NCI-H1417 (cell line): ENCODE measurements at regions not wholly inside any gene's neighbourhood (a gene's known extent, or its start where the extent isn't known, plus 50 kb on each side); places are given as distances from the start of the nearest gene placed in this dataset.
"Not testable (repeated sequence)": the region's sequence is repeated elsewhere in the genome, so short reads cannot be mapped to it uniquely, and the experiment has no call there.

Experiments
- DNase-seq, 3 experiments: peaks; one replicate each; lab custom pipeline; 2025; lab: John Stamatoyannopoulos, UW

GRCh38 chr1:101185421-101185820 lies 51.4 kb upstream of the S1PR1 start:
- no peak for DNase-seq

- no peak for DNase-seq
These were observed 53.5 kb upstream of the S1PR1 start for GRCh38 chr1:101183388-101183699.

GRCh38 chr1:101182627-101183387 lies 54.0 kb upstream of the S1PR1 start:
- DNase-seq, result no peak

GRCh38 chr1:101181930-101182329 lies 54.9 kb upstream of the S1PR1 start:
- DNase-seq, result no peak

- DNase-seq, result no peak
These were observed 57.9 kb upstream of the S1PR1 start for GRCh38 chr1:101178688-101179491.

GRCh38 chr1:101178341-101178687 lies 58.5 kb upstream of the S1PR1 start:
- no peak for DNase-seq

GRCh38 chr1:101175886-101176285 lies 60.9 kb upstream of the S1PR1 start:
- DNase-seq, result no peak

- no peak for DNase-seq
These were observed 61.4 kb upstream of the S1PR1 start for GRCh38 chr1:101175466-101175865.

GRCh38 chr1:101174722-101175121 lies 62.1 kb upstream of the S1PR1 start:
- DNase-seq, result no peak

- not testable (repeated sequence) for DNase-seq
These were observed 62.5 kb upstream of the S1PR1 start for GRCh38 chr1:101174298-101174697.

- DNase-seq, result no peak
These were observed 66.2 kb upstream of the S1PR1 start for GRCh38 chr1:101170506-101171050.

- DNase-seq, result no peak
These were observed 68.9 kb upstream of the S1PR1 start for GRCh38 chr1:101167891-101168290.

GRCh38 chr1:101166583-101167120 lies 70.2 kb upstream of the S1PR1 start:
- DNase-seq, result no peak

GRCh38 chr1:101165954-101166353 lies 70.9 kb upstream of the S1PR1 start:
- no peak for DNase-seq

- no peak for DNase-seq
These were observed 71.3 kb upstream of the S1PR1 start for GRCh38 chr1:101165532-101165931.

- no peak for DNase-seq
These were observed 72.0 kb upstream of the S1PR1 start for GRCh38 chr1:101164776-101165175.

GRCh38 chr1:101162736-101163735 lies 73.8 kb upstream of the S1PR1 start:
- no peak for DNase-seq

GRCh38 chr1:101162300-101162699 lies 74.5 kb upstream of the S1PR1 start:
- DNase-seq, result no peak

- no peak for DNase-seq
These were observed 75.2 kb upstream of the S1PR1 start for GRCh38 chr1:101161619-101162018.

- no peak for DNase-seq
These were observed 78.4 kb upstream of the S1PR1 start for GRCh38 chr1:101158424-101158823.

GRCh38 chr1:101154547-101154946 lies 82.3 kb upstream of the S1PR1 start:
- no peak for DNase-seq

- no peak for DNase-seq
These were observed 83.1 kb upstream of the S1PR1 start for GRCh38 chr1:101153692-101154091.
